ENCODE measurements at regions not wholly inside any gene's neighbourhood (a gene's known extent, or its start where the extent isn't known, plus 50 kb on each side); places are given as distances from the start of the nearest gene placed in this dataset.

- no peak overlapping the region for H3K4me3 ChIP-seq (replicated peaks in 1 of 2; ENCODE audit: low read depth in 2 of 2, low read length in 2 of 2)
- DNase-seq (ENCODE audit: low read depth in 2 of 2): no peak
- TF ChIP-seq CTCF (IDR thresholded peaks at IDR 0.05; ENCODE audit: low read depth, low read length): no peak
Observed at GRCh38 chr13:54356209-54356608, 1327.6 kb downstream of the OLFM4 start.

- DNase-seq (ENCODE audit: low read depth in 2 of 2): no peak
- no peak overlapping the region for H3K4me3 ChIP-seq (replicated peaks in 1 of 2; ENCODE audit: low read depth in 2 of 2, low read length in 2 of 2)
- TF ChIP-seq CTCF (IDR thresholded peaks at IDR 0.05; ENCODE audit: low read depth, low read length): no peak
Observed at GRCh38 chr13:54356849-54357248, 1328.2 kb downstream of the OLFM4 start.

GRCh38 chr13:54357284-54357933 is 1328.8 kb downstream of the OLFM4 start:
- no peak for TF ChIP-seq CTCF (IDR thresholded peaks at IDR 0.05; ENCODE audit: low read depth, low read length)
- no peak for DNase-seq (ENCODE audit: low read depth in 2 of 2)
- H3K4me3 ChIP-seq (replicated peaks in 1 of 2; ENCODE audit: low read depth in 2 of 2, low read length in 2 of 2): no peak overlapping the region

- no peak for DNase-seq (ENCODE audit: low read depth in 2 of 2)
- H3K4me3 ChIP-seq (replicated peaks in 1 of 2; ENCODE audit: low read depth in 2 of 2, low read length in 2 of 2): no peak overlapping the region
- no peak for TF ChIP-seq CTCF (IDR thresholded peaks at IDR 0.05; ENCODE audit: low read depth, low read length)
Observed at GRCh38 chr13:54361460-54361859, 1332.8 kb downstream of the OLFM4 start.

GRCh38 chr13:54366728-54367127 is 1338.1 kb downstream of the OLFM4 start:
- H3K4me3 ChIP-seq (replicated peaks in 1 of 2; ENCODE audit: low read depth in 2 of 2, low read length in 2 of 2): no peak overlapping the region
- no peak for DNase-seq (ENCODE audit: low read depth in 2 of 2)
- TF ChIP-seq CTCF (IDR thresholded peaks at IDR 0.05; ENCODE audit: low read depth, low read length): no peak

GRCh38 chr13:54367639-54368271 is 1339.1 kb downstream of the OLFM4 start:
- TF ChIP-seq CTCF (IDR thresholded peaks at IDR 0.05; ENCODE audit: low read depth, low read length): no peak
- no peak overlapping the region for H3K4me3 ChIP-seq (replicated peaks in 1 of 2; ENCODE audit: low read depth in 2 of 2, low read length in 2 of 2)
- no peak for DNase-seq (ENCODE audit: low read depth in 2 of 2)

Data from cardiac fibroblast (primary cell).